Activated B cell treated with CpG ODN at 0.5 μM for 24 hours (primary cell): ENCODE measurements at regions not wholly inside any gene's neighbourhood (a gene's known extent, or its start where the extent isn't known, plus 50 kb on each side); places are given as distances from the start of the nearest gene placed in this dataset.

Experiments used
- ATAC-seq: fragments of 200-7000 bp; cut with Tn5 transposase; one replicate; pipeline ENCODE4 v1.10.0; 2021; ENCODE audit warnings: low read depth, mild to moderate bottlenecking, moderate library complexity
- CTCF ChIA-PET: fragments of 350-600 bp; sonication (Branson Sonifier 250); formaldehyde crosslinking; loops from one replicate; lab custom pipeline; 2021; ENCODE audit warnings: antibody characterized with exemption; lab: Charles Lee
- POLR2A ChIA-PET: fragments of 350-600 bp; sonication (Branson Sonifier 250); formaldehyde crosslinking; loops from one replicate; lab custom pipeline; 2021; ENCODE audit warnings: antibody characterized with exemption; lab: Charles Lee
- DNase-seq: peaks from one replicate; pipeline ENCODE4 v3.0.0; 2022
- H3K27ac Mint-ChIP-seq: one replicate; pipeline ENCODE4 v1.8.0; 2020; ENCODE audit warnings: mixed read lengths
- H3K27me3 Mint-ChIP-seq: one replicate; pipeline ENCODE4 v1.8.0; 2021; ENCODE audit warnings: mixed read lengths
- H3K36me3 Mint-ChIP-seq: one replicate; pipeline ENCODE4 v1.8.0; 2021; ENCODE audit warnings: low read depth, mixed read lengths
- H3K4me1 Mint-ChIP-seq: one replicate; pipeline ENCODE4 v1.8.0; 2021; ENCODE audit warnings: mixed read lengths
- H3K4me3 Mint-ChIP-seq: one replicate; pipeline ENCODE4 v1.8.0; 2020; ENCODE audit warnings: mild to moderate bottlenecking, mixed read lengths
- H3K9me3 Mint-ChIP-seq: one replicate; pipeline ENCODE4 v1.8.0; 2020; ENCODE audit warnings: mixed read lengths
- CTCF ChIP-seq: fragments of 200-600 bp; IDR thresholded peaks from one replicate; pipeline ENCODE4 v1.8.0; 2022; ENCODE audit warnings: antibody characterized with exemption, mild to moderate bottlenecking
- intact Hi-C: fragments of 100-400 bp; cut with micrococcal nuclease; formaldehyde crosslinking; loops from one replicate; pipeline ENCODE4 v1.15.1; 2024

DNA sequence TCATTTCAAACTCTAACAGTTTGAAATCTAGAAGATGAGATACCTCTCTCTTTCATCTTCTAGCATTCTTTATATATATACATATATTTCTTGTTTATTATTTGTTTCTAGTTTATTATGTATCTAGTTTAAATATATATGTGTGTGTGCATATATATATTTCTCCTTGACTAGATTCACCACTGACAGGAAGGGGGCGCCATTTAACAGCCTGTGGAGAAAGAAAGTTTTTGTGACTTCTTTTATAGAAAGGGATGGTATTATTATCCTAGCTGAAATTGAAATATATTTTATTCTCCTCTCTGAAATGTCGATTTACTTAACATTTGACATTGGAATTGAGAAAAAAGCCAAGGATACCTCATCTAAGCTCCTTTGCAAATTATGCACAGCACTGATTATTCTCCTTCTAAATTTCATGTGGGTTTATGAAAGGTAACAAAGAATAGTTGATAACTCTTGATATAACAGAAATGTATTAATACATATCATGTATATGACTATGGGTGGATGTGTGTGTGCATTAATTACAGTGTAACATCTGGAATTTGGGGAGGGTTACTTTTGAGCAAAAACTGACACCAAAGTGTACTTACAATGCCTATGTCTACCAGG lies 160.7 kb upstream of the NT5C1B start:
- CTCF ChIA-PET, result interaction anchor here (1.1 to 2.6 kb wide), 2 partner anchors 190 to 229 kb away, joined by 4 to 9 read pairs; no protein-coding TSS in a partner anchor
- intact Hi-C loops, result loop anchor here (1.0 kb wide), 3 partner anchors 230 to 1113 kb away; no protein-coding TSS in a partner anchor

GRCh38 chr2:18745431-18746272 lies 156.3 kb upstream of the NT5C1B start:
- DNase-seq, result no peak
- CTCF ChIA-PET, result no interaction called here
- Mint-ChIP-seq H3K27me3 (no peaks in the 10 kb centered on the region), H3K27ac (no peak overlapping the region), H3K9me3 (no peaks in the 10 kb centered on the region), H3K4me1 (no peaks in the 10 kb centered on the region), H3K36me3 (no peaks in the 10 kb centered on the region), H3K4me3 (no peak overlapping the region)
- no peak for ATAC-seq
- intact Hi-C loops, result no loop called here
- TF ChIP-seq CTCF, result no peak
- POLR2A ChIA-PET, result no interaction called here

More for the DNA sequence above, 160.7 kb upstream of the NT5C1B start:
- POLR2A ChIA-PET, result no interaction called here
- Mint-ChIP-seq H3K27ac (no peak overlapping the region), H3K9me3 (no peaks in the 10 kb centered on the region), H3K36me3 (no peaks in the 10 kb centered on the region), H3K27me3 (no peaks in the 10 kb centered on the region), H3K4me1 (no peaks in the 10 kb centered on the region), H3K4me3 (no peak overlapping the region)
- DNase-seq (no peak), ATAC-seq (no peak)
- TF ChIP-seq CTCF, result peak; percentile 61

GRCh38 chr2:18741895-18742732 lies 152.7 kb upstream of the NT5C1B start:
- intact Hi-C loops, result no loop called here
- POLR2A ChIA-PET, result no interaction called here

GRCh38 chr2:18741191-18741590 lies 151.8 kb upstream of the NT5C1B start:
- ATAC-seq, result no peak
- ChIA-PET CTCF (no interaction called here), POLR2A (no interaction called here)
- no peak for TF ChIP-seq CTCF
- intact Hi-C loops, result no loop called here
- H3K4me3 Mint-ChIP-seq, result no peak overlapping the region
- no peak for DNase-seq
- no peaks in the 10 kb centered on the region for H3K4me1 Mint-ChIP-seq
- H3K27me3 Mint-ChIP-seq, result no peaks in the 10 kb centered on the region
- no peak overlapping the region for H3K27ac Mint-ChIP-seq
- no peaks in the 10 kb centered on the region for H3K36me3 Mint-ChIP-seq
- H3K9me3 Mint-ChIP-seq, result peaks cover 4% of the 10 kb centered on the region

More at GRCh38 chr2:18741895-18742732, 152.7 kb upstream of the NT5C1B start:
- CTCF ChIA-PET, result no interaction called here
- Mint-ChIP-seq H3K9me3 (no peaks in the 10 kb centered on the region), H3K4me1 (no peaks in the 10 kb centered on the region), H3K27me3 (no peaks in the 10 kb centered on the region), H3K36me3 (no peaks in the 10 kb centered on the region), H3K4me3 (no peak overlapping the region), H3K27ac (no peak overlapping the region)
- TF ChIP-seq CTCF, result no peak
- ATAC-seq, result no peak
- no peak for DNase-seq
